Osteoblast (primary cell): ENCODE measurements at regions not wholly inside any gene's neighbourhood (a gene's known extent, or its start where the extent isn't known, plus 50 kb on each side); places are given as distances from the start of the nearest gene placed in this dataset.

ENCODE experiments used
- DNase-seq: peaks from one replicate; pipeline ENCODE4 v3.0.0; 2011; ENCODE audit warnings: low spot score, mixed read lengths; ENCODE audit not compliant: insufficient read length; ENCODE audit errors: missing footprints
- H2AFZ ChIP-seq: 2 replicates; pipeline ENCODE4 v1.6.0; 2011; ENCODE audit warnings: mild to moderate bottlenecking, low read length
- H3K27ac ChIP-seq: 2 replicates; pipeline ENCODE4 v1.5.1; 2011; ENCODE audit warnings: mild to moderate bottlenecking, low read depth, low read length, moderate library complexity
- H3K27me3 ChIP-seq: 2 replicates; pipeline ENCODE4 v1.6.0; 2012; ENCODE audit warnings: mild to moderate bottlenecking, control low read depth, inconsistent platforms, low read length, moderate library complexity; ENCODE audit not compliant: insufficient read depth
- H3K36me3 ChIP-seq: 2 replicates; pipeline ENCODE4 v1.5.1; 2011; ENCODE audit warnings: mild to moderate bottlenecking, low read length, control low read depth, moderate library complexity; ENCODE audit not compliant: insufficient read depth
- H3K4me1 ChIP-seq: 2 replicates; pipeline ENCODE4 v1.5.1; 2011; ENCODE audit warnings: mild to moderate bottlenecking, low read length, control low read depth, moderate library complexity; ENCODE audit not compliant: insufficient read depth
- H3K4me2 ChIP-seq: 2 replicates; pipeline ENCODE4 v1.6.0; 2011; ENCODE audit warnings: mild to moderate bottlenecking, low read length; ENCODE audit not compliant: insufficient read depth
- H3K4me3 ChIP-seq: fragments of 200-600 bp; sonication (generic); 3 replicates; pipeline ENCODE4 v1.5.1; 2012; ENCODE audit warnings: mild to moderate bottlenecking, low read length, inconsistent platforms; ENCODE audit not compliant: insufficient read depth
- H3K79me2 ChIP-seq: 2 replicates; pipeline ENCODE4 v1.6.0; 2012; ENCODE audit warnings: mild to moderate bottlenecking, low read length, control low read depth, inconsistent platforms; ENCODE audit not compliant: insufficient read depth
- H3K9me3 ChIP-seq: 2 replicates; pipeline ENCODE4 v1.5.1; 2011; ENCODE audit warnings: low read depth, low read length, control low read depth
- H4K20me1 ChIP-seq: 2 replicates; pipeline ENCODE4 v1.6.0; 2012; ENCODE audit warnings: mild to moderate bottlenecking, low read length, control low read depth; ENCODE audit not compliant: insufficient read depth
- TF ChIP-seq, protein P1 (sequence below): IDR thresholded peaks from 2 replicates; pipeline ENCODE4 v1.5.1; 2011; ENCODE audit warnings: mild to moderate bottlenecking, low read depth, low read length, moderate library complexity; ENCODE audit errors: extremely low read depth

DNA sequence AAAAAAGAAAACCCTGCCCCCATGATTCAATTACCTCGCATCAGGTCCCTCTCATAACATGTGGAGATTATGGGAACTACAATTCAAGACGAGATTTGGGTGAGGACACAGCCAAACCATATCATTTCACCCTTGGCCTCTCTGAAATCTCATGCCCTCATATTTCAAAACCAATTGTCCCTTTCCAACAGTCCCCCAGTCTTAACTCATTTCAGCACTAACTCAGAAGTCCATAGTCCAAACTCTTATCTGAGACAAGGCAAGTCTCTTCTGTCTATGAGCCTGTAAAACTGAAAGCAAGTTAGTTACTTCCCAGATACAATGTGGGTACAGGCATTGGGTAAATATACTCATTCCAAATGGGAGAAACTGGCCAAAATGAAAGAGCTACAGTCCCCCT lies 536.1 kb downstream of the MEI4 start:
- Histone ChIP-seq H3K36me3 (no peaks in the 10 kb centered on the region), H3K4me3 (no peak overlapping the region), H3K4me1 (no peaks in the 10 kb centered on the region), H3K9me3 (no peaks in the 10 kb centered on the region), H3K4me2 (no peak overlapping the region), H3K27ac (no peak overlapping the region), H2AFZ (no peak overlapping the region), H3K27me3 (no peaks in the 10 kb centered on the region), H4K20me1 (no peaks in the 10 kb centered on the region), H3K79me2 (no peaks in the 10 kb centered on the region)
- no peak for DNase-seq
- TF ChIP-seq, protein P1, sequence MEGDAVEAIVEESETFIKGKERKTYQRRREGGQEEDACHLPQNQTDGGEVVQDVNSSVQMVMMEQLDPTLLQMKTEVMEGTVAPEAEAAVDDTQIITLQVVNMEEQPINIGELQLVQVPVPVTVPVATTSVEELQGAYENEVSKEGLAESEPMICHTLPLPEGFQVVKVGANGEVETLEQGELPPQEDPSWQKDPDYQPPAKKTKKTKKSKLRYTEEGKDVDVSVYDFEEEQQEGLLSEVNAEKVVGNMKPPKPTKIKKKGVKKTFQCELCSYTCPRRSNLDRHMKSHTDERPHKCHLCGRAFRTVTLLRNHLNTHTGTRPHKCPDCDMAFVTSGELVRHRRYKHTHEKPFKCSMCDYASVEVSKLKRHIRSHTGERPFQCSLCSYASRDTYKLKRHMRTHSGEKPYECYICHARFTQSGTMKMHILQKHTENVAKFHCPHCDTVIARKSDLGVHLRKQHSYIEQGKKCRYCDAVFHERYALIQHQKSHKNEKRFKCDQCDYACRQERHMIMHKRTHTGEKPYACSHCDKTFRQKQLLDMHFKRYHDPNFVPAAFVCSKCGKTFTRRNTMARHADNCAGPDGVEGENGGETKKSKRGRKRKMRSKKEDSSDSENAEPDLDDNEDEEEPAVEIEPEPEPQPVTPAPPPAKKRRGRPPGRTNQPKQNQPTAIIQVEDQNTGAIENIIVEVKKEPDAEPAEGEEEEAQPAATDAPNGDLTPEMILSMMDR: no peak

GRCh38 chr6:78192057-78192456 lies 539.2 kb downstream of the MEI4 start:
- no peak overlapping the region for H3K4me3 ChIP-seq
- no peaks in the 10 kb centered on the region for H4K20me1 ChIP-seq
- no peaks in the 10 kb centered on the region for H3K4me1 ChIP-seq
- no peak overlapping the region for H3K4me2 ChIP-seq
- no peaks in the 10 kb centered on the region for H3K27me3 ChIP-seq
- no peak overlapping the region for H2AFZ ChIP-seq
- H3K27ac ChIP-seq: no peak overlapping the region
- no peak for DNase-seq
- H3K79me2 ChIP-seq: no peaks in the 10 kb centered on the region
- H3K9me3 ChIP-seq: peaks cover 2% of the 10 kb centered on the region
- TF ChIP-seq, protein P1: no peak
- no peaks in the 10 kb centered on the region for H3K36me3 ChIP-seq

- H3K27me3 ChIP-seq: no peaks in the 10 kb centered on the region
- H3K79me2 ChIP-seq: no peaks in the 10 kb centered on the region
- no peaks in the 10 kb centered on the region for H3K36me3 ChIP-seq
- peaks cover 2% of the 10 kb centered on the region for H3K9me3 ChIP-seq
- H3K27ac ChIP-seq: no peak overlapping the region
- no peaks in the 10 kb centered on the region for H4K20me1 ChIP-seq
- no peaks in the 10 kb centered on the region for H3K4me1 ChIP-seq
- H3K4me2 ChIP-seq: no peak overlapping the region
- no peak for DNase-seq
- no peak overlapping the region for H3K4me3 ChIP-seq
- H2AFZ ChIP-seq: no peak overlapping the region
- TF ChIP-seq, protein P1: no peak
Observed at GRCh38 chr6:78199044-78199443, 546.2 kb downstream of the MEI4 start.

- Histone ChIP-seq H3K79me2 (no peaks in the 10 kb centered on the region), H3K4me2 (no peak overlapping the region), H3K9me3 (no peaks in the 10 kb centered on the region), H4K20me1 (no peaks in the 10 kb centered on the region), H3K4me3 (no peak overlapping the region), H2AFZ (no peak overlapping the region), H3K36me3 (no peaks in the 10 kb centered on the region), H3K4me1 (no peaks in the 10 kb centered on the region), H3K27ac (no peak overlapping the region), H3K27me3 (no peaks in the 10 kb centered on the region)
- TF ChIP-seq, protein P1: no peak
- no peak for DNase-seq
Observed at GRCh38 chr6:78222226-78222625, 569.4 kb downstream of the MEI4 start.
